ENCODE measurements at regions not wholly inside any gene's neighbourhood (a gene's known extent, or its start where the extent isn't known, plus 50 kb on each side); places are given as distances from the start of the nearest gene placed in this dataset.

DNA sequence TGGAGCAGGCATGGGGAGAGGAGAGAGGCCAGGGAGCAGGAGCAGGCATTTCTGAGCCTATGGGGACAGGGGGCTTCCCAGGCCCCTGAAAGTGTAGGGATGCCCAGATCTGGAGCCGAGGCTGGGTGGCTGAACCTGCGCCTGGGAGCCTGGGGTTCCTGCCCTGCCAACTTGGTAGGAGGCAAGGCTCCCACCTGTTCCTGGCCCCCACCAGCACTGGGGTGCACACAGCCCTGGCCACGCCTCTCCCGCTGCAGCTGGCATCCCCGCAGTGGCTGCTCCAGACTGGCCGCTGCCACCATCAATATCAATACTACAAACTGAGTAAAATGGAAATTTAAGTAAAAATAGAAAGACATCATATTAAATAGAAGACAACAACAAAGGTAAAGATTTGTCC, 684.9 kb upstream of the MAP3K7 start:
- TF ChIP-seq, protein P1, sequence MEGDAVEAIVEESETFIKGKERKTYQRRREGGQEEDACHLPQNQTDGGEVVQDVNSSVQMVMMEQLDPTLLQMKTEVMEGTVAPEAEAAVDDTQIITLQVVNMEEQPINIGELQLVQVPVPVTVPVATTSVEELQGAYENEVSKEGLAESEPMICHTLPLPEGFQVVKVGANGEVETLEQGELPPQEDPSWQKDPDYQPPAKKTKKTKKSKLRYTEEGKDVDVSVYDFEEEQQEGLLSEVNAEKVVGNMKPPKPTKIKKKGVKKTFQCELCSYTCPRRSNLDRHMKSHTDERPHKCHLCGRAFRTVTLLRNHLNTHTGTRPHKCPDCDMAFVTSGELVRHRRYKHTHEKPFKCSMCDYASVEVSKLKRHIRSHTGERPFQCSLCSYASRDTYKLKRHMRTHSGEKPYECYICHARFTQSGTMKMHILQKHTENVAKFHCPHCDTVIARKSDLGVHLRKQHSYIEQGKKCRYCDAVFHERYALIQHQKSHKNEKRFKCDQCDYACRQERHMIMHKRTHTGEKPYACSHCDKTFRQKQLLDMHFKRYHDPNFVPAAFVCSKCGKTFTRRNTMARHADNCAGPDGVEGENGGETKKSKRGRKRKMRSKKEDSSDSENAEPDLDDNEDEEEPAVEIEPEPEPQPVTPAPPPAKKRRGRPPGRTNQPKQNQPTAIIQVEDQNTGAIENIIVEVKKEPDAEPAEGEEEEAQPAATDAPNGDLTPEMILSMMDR (IDR thresholded peaks at IDR 0.05) = no peak
- ChIA-PET CTCF (no interaction called here), POLR2A (no interaction called here)
- no peak for ATAC-seq (ENCODE audit: low read depth)
- H3K4me1 Mint-ChIP-seq = no peaks in the 10 kb centered on the region
- H3K4me3 Mint-ChIP-seq = no peak overlapping the region
- no peak overlapping the region for H3K27ac Mint-ChIP-seq
- intact Hi-C loops (cut with micrococcal nuclease) = no loop called here
- no peak for DNase-seq
- no peaks in the 10 kb centered on the region for H3K36me3 Mint-ChIP-seq (ENCODE audit: low read depth)
- peaks cover 3% of the 10 kb centered on the region for H3K9me3 Mint-ChIP-seq
- H3K27me3 Mint-ChIP-seq = no peaks in the 10 kb centered on the region

DNA sequence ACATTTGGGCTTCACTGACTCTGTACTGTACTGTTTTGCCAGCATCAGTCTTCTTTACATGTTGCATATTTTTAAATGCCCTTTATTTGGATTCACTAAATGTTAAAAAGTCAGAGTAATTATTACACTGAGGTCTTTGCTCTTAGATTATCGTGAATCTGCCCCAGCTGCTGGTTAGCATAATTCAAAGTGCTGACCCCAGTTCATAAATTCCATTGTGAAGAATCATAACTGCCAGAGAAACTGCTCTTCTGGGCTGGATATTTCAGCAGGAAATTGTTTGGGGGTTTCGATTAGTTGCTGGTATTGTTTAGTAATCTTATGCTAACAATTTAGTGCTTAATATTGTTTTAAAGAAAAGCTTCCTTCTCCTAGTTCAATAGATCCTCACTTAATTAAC, 682.1 kb upstream of the MAP3K7 start:
- intact Hi-C loops (cut with micrococcal nuclease) = no loop called here

DNA sequence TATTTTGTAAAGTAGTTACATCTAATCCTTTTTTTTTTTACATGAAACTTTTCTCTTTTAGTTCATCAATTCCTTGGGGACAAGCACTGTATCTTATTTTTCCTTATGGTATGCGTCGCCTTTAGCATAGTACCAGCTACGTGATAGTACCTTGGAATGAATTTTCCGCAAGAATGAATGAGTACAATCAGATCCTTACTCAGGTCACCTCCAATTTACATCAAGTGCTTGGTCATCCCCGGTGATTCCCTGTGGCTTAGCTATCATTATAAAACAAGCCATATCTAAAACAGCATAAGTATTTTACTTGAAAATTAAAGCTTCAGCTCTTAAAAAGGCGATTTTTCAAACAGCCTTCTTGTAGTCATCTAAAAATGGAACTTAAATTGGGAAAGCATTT, 680.4 kb upstream of the MAP3K7 start:
- DNase-seq (no peak), ATAC-seq (ENCODE audit: low read depth) (no peak)
- H3K9me3 Mint-ChIP-seq = peaks cover 3% of the 10 kb centered on the region
- ChIA-PET POLR2A (no interaction called here), CTCF (no interaction called here)
- TF ChIP-seq, protein P1 (IDR thresholded peaks at IDR 0.05) = no peak
- no peaks in the 10 kb centered on the region for H3K27me3 Mint-ChIP-seq
- no peak overlapping the region for H3K4me3 Mint-ChIP-seq
- intact Hi-C loops (cut with micrococcal nuclease) = no loop called here
- H3K4me1 Mint-ChIP-seq = no peaks in the 10 kb centered on the region
- H3K36me3 Mint-ChIP-seq (ENCODE audit: low read depth) = no peaks in the 10 kb centered on the region
- no peak overlapping the region for H3K27ac Mint-ChIP-seq

More for the DNA sequence above, 682.1 kb upstream of the MAP3K7 start:
- ATAC-seq (ENCODE audit: low read depth) (no peak), DNase-seq (no peak)
- H3K27me3 Mint-ChIP-seq = no peaks in the 10 kb centered on the region
- CTCF ChIA-PET = no interaction called here
- POLR2A ChIA-PET = no interaction called here
- TF ChIP-seq, protein P1 (IDR thresholded peaks at IDR 0.05) = no peak
- no peaks in the 10 kb centered on the region for H3K36me3 Mint-ChIP-seq (ENCODE audit: low read depth)
- no peak overlapping the region for H3K27ac Mint-ChIP-seq
- H3K9me3 Mint-ChIP-seq = peaks cover 3% of the 10 kb centered on the region
- H3K4me3 Mint-ChIP-seq = no peak overlapping the region
- no peaks in the 10 kb centered on the region for H3K4me1 Mint-ChIP-seq

DNA sequence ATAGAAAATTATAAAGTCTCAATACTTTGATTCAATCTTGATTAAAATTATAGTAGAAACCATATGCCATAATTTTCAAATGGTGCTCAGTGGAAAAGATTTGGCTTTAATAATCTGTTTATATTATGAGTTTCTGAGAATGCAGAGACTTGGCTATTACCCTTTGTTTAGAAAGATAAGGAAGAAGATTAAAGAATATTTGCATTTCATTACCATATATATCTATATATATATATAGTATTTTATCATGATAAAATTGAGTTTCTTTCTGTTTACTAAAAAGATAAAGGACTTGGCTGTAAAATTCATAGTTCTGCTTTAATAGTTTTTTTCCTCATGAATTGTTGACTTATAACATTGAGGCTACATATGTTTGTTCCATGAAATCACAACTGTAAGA, 679.3 kb upstream of the MAP3K7 start:
- Mint-ChIP-seq H3K27ac (no peak overlapping the region), H3K36me3 (ENCODE audit: low read depth) (no peaks in the 10 kb centered on the region), H3K9me3 (peaks cover 3% of the 10 kb centered on the region), H3K27me3 (no peaks in the 10 kb centered on the region), H3K4me1 (no peaks in the 10 kb centered on the region), H3K4me3 (no peak overlapping the region)
- TF ChIP-seq, protein P1 (IDR thresholded peaks at IDR 0.05) = no peak
- POLR2A ChIA-PET = no interaction called here
- no peak for DNase-seq
- CTCF ChIA-PET = no interaction called here
- no peak for ATAC-seq (ENCODE audit: low read depth)
- intact Hi-C loops (cut with micrococcal nuclease) = no loop called here

DNA sequence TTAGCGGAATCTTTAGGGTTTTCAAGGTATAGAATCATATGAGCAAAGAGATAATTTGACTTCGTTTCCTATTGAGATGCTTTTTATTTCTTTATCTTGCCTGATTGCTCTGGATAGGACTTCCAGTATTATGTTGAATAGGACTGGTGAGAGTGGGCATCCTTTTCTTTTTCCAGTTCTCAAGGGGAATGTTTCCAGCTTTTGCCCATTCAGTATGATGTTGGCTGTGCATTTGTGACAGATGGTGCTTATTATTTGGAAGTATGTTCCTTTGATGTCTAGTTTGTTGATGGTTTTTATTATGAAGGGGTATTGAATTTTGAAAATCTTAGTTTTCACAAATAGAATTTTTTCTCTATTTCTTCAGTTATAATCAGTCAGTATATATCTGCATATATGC, 656.6 kb upstream of the MAP3K7 start:
- Mint-ChIP-seq H3K27ac (no peak overlapping the region), H3K36me3 (ENCODE audit: low read depth) (no peaks in the 10 kb centered on the region), H3K4me3 (no peak overlapping the region), H3K4me1 (no peaks in the 10 kb centered on the region), H3K9me3 (no peaks in the 10 kb centered on the region), H3K27me3 (no peaks in the 10 kb centered on the region)
- DNase-seq = no peak
- TF ChIP-seq, protein P1 (IDR thresholded peaks at IDR 0.05) = no peak
- CTCF ChIA-PET = no interaction called here
- no peak for ATAC-seq (ENCODE audit: low read depth)
- POLR2A ChIA-PET = no interaction called here
- intact Hi-C loops (cut with micrococcal nuclease) = no loop called here

Measured in activated B cell treated with CpG ODN at 0.5 μM for 24 hours (primary cell).